ENCODE measurements at regions not wholly inside any gene's neighbourhood (a gene's known extent, or its start where the extent isn't known, plus 50 kb on each side); places are given as distances from the start of the nearest gene placed in this dataset.

DNA sequence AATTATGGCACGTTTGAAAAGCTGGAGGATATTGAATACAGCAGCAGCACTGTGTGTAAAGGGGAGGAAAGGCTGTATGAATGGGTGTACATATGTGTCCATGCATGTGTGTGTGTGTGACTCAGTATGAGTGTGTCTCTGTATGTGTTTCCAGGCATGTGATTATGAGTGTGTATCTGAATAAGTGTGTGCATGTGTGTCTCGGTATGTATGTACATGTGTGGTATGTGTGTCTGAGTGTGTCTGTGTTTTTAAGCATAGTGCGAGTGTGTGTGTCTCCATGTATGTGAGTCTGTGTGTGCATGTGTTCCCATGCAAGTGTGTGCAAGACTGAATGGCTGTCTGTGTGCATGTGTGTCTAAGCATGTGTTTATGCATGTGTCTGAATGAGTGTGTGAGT lies 259.1 kb upstream of the XYLT1 start:
- intact Hi-C loops (cut with DNase I): no loop called here
- Histone ChIP-seq H3K4me3 (ENCODE audit: low read length) (no peak overlapping the region), H3K27ac (ENCODE audit: low read length) (no peak overlapping the region), H3K9me3 (ENCODE audit: control insufficient read depth, low read length) (no peaks in the 10 kb centered on the region), H3K27me3 (ENCODE audit: control insufficient read depth, insufficient read depth) (no peaks in the 10 kb centered on the region), H3K4me1 (ENCODE audit: control insufficient read depth, insufficient read depth, low read length) (no peaks in the 10 kb centered on the region)
- ATAC-seq (no peak), DNase-seq (no peak)
- 85% methylated on average over 3 of the region's 3 CpGs for WGBS

DNA sequence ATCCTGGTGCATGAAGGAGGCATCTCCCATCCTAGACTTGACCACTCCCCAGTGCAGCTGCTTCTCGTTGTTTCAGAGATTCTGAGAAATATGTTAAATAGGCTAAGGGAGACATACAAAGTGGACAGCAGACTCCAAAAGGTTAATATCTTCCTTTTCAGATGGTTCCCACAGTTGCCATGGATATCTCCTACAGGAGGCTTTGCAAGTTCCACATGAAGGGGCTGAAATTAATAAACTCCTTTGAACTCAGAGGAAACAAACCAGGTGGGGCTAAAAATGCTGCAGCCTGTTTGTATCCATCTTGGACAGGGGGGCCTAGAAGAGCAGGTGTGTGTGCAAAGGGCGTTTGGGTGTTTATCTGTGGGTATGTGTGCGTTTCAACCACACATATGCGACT lies 257.4 kb upstream of the XYLT1 start:
- no peaks in the 10 kb centered on the region for H3K27me3 ChIP-seq (ENCODE audit: control insufficient read depth, insufficient read depth)
- DNase-seq (no peak), ATAC-seq (no peak)
- H3K9me3 ChIP-seq (ENCODE audit: control insufficient read depth, low read length): no peaks in the 10 kb centered on the region
- no peak overlapping the region for H3K27ac ChIP-seq (ENCODE audit: low read length)
- H3K4me1 ChIP-seq (ENCODE audit: control insufficient read depth, insufficient read depth, low read length): no peaks in the 10 kb centered on the region
- no peak overlapping the region for H3K4me3 ChIP-seq (ENCODE audit: low read length)
- intact Hi-C loops (cut with DNase I): no loop called here
- WGBS: 71% methylated on average over 4 of the region's 4 CpGs

DNA sequence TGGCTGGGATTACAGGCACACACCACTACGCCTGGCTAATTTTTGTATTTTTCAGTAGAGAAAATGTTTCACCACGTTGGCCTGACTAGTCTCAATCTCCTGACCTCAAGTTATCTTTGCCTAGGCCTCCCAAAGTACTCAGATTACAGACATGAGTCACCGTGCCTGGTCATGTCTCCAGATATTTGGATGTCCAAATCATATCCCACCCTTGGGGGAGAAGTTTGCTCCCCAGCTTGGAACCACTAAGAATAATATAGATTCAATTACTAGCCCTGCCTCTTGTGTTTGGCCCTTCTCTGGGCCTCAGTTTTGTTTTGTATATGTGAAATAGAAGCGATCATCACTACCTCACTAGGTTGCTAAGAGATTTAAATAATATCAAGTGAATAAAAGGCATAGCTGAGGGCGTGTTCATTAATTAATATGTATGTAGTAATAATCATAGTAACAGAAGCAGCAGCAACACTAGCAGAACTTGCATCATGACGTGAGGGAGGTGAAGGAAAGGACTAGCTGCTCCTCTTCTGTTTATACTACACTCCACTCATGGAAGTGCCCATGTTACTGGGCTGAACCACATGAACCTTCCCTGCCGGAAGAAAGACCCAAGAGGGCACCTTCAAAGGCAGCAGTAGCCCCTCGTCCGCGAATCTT lies 253.6 kb upstream of the XYLT1 start:
- H3K4me3 ChIP-seq (ENCODE audit: low read length): no peak overlapping the region
- H3K4me1 ChIP-seq (ENCODE audit: control insufficient read depth, insufficient read depth, low read length): no peaks in the 10 kb centered on the region
- H3K9me3 ChIP-seq (ENCODE audit: control insufficient read depth, low read length): no peaks in the 10 kb centered on the region
- DNase-seq: no peak
- no peaks in the 10 kb centered on the region for H3K27me3 ChIP-seq (ENCODE audit: control insufficient read depth, insufficient read depth)
- intact Hi-C loops (cut with DNase I): no loop called here
- no peak for ATAC-seq
- 70% methylated on average over 10 of the region's 10 CpGs for WGBS
- no peak overlapping the region for H3K27ac ChIP-seq (ENCODE audit: low read length)

DNA sequence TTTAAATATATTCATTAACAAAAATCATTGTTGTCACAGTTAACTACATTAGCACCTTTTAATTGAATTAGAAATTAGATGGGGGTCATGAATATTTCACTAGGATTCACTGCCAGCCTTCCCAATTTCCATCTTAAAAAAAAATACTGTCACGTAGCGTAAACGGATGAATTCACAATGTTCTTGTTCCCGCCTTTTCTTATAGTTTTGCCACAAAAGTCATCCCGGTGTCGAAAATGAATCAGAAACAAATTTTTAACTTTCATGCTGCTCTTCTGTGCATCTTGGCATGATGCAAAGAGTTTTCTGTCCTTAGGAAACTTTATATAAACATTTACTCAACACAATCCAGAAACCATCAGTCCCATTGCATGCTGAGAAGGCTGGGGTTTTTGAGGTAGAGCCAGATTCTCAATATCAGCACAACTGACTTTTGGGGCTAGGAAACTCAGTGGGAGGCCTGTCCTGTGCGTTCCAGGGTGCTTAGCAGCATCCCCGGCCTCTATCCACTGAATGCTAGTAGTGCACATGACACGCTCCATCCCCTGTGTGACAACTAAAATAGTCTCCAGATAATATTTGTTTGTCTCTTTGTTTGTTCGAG lies 252.9 kb upstream of the XYLT1 start:
- DNase-seq (no peak), ATAC-seq (no peak)
- Histone ChIP-seq H3K27me3 (ENCODE audit: control insufficient read depth, insufficient read depth) (no peaks in the 10 kb centered on the region), H3K9me3 (ENCODE audit: control insufficient read depth, low read length) (no peaks in the 10 kb centered on the region), H3K4me1 (ENCODE audit: control insufficient read depth, insufficient read depth, low read length) (no peaks in the 10 kb centered on the region), H3K27ac (ENCODE audit: low read length) (no peak overlapping the region), H3K4me3 (ENCODE audit: low read length) (no peak overlapping the region)
- intact Hi-C loops (cut with DNase I): no loop called here
- 71% methylated on average over 10 of the region's 10 CpGs for WGBS

DNA sequence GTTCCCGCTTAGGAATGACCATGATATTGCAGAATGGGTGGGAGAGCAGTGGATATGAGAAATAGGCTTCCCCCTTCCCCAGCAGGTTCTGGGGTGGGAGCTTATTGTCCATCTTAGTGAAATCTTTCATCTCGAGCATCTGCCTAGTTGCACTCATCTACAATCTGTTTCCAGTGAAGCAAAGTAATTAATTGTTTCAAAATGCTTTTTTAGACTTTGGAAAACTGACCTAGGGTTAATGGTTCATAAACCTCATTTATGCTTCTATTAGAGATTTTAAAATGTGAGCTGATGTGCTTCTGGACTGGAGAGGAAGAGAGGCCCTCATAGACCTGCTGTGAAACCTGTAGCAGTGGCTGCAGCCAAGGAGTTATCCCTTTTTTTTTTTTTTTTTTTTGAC lies 247.7 kb upstream of the XYLT1 start:
- Histone ChIP-seq H3K4me1 (ENCODE audit: control insufficient read depth, insufficient read depth, low read length) (no peaks in the 10 kb centered on the region), H3K27me3 (ENCODE audit: control insufficient read depth, insufficient read depth) (no peaks in the 10 kb centered on the region), H3K9me3 (ENCODE audit: control insufficient read depth, low read length) (no peaks in the 10 kb centered on the region), H3K4me3 (ENCODE audit: low read length) (no peak overlapping the region), H3K27ac (ENCODE audit: low read length) (no peak overlapping the region)
- no peak for ATAC-seq
- WGBS: 77% methylated on average over 2 of the region's 2 CpGs
- DNase-seq: no peak
- intact Hi-C loops (cut with DNase I): no loop called here

DNA sequence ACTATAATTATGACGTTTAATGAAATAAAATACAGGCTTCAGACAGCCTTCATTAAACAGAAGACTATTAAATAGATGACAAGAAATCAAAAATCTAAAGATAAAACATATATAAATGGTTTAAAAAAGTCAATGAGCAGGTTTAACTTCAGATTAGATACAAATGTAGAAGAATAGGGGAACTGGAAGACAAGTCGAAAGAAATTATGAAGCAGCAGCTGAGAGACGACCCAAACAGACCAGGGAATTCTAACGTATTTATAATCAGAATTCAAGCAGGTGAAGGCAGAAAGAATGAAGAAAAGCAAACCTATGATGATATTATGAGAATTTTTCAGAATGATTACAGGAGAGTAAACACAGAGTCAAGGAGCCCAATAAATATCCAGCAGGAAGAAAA lies 235.1 kb upstream of the XYLT1 start:
- intact Hi-C loops (cut with DNase I): no loop called here
- Histone ChIP-seq H3K27ac (ENCODE audit: low read length) (no peak overlapping the region), H3K4me3 (ENCODE audit: low read length) (no peak overlapping the region), H3K9me3 (ENCODE audit: control insufficient read depth, low read length) (no peaks in the 10 kb centered on the region), H3K27me3 (ENCODE audit: control insufficient read depth, insufficient read depth) (no peaks in the 10 kb centered on the region), H3K4me1 (ENCODE audit: control insufficient read depth, insufficient read depth, low read length) (no peaks in the 10 kb centered on the region)
- ATAC-seq (no peak), DNase-seq (no peak)
- WGBS: 77% methylated on average over 4 of the region's 4 CpGs

DNA sequence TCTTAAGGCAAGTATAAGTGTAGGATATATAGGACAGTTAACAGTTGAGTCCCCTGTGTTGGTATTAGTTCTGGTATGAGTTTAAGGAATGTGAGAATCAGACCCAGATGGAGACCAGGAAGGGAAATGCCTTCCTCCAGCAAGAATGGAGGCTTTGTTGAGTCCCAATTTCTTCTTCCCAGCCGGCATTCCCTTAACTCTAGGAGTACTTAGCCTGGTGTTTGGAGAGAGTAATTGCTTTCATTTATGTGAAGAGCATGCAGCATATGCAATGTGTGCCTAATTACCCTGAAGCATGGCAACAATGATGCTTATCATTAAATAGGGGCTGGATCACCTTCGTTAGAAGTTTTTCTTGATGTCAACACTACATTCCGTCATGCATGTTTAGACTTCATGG lies 225.9 kb upstream of the XYLT1 start:
- Histone ChIP-seq H3K9me3 (ENCODE audit: control insufficient read depth, low read length) (peaks cover 2% of the 10 kb centered on the region), H3K27ac (ENCODE audit: low read length) (no peak overlapping the region), H3K4me3 (ENCODE audit: low read length) (no peak overlapping the region), H3K4me1 (ENCODE audit: control insufficient read depth, insufficient read depth, low read length) (no peaks in the 10 kb centered on the region), H3K27me3 (ENCODE audit: control insufficient read depth, insufficient read depth) (no peaks in the 10 kb centered on the region)
- WGBS: 74% methylated on average over 3 of the region's 3 CpGs
- ATAC-seq (no peak), DNase-seq (no peak)
- intact Hi-C loops (cut with DNase I): no loop called here

DNA sequence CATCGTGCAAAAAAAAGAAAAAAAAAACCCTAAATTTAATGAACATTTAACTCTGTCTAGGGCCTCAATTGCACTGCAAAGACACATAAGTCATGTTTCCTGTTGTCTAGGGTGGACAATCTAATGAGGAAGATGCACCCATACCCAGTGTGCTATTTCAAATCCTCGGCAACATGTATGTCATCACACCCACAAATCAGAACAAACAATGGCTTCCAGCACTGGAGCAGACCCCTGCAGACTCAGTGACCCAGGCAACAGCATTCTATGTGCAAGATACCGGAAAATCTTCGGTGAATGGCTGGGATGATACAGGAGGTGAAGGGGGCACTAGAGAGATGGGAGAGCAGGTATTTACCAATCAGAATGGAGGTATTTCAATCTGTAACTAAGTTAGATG lies 221.7 kb upstream of the XYLT1 start:
- no peaks in the 10 kb centered on the region for H3K27me3 ChIP-seq (ENCODE audit: control insufficient read depth, insufficient read depth)
- no peak overlapping the region for H3K27ac ChIP-seq (ENCODE audit: low read length)
- no peaks in the 10 kb centered on the region for H3K9me3 ChIP-seq (ENCODE audit: control insufficient read depth, low read length)
- intact Hi-C loops (cut with DNase I): no loop called here
- no peak overlapping the region for H3K4me3 ChIP-seq (ENCODE audit: low read length)
- 81% methylated on average over 4 of the region's 4 CpGs for WGBS
- ATAC-seq (no peak), DNase-seq (no peak)
- no peaks in the 10 kb centered on the region for H3K4me1 ChIP-seq (ENCODE audit: control insufficient read depth, insufficient read depth, low read length)

DNA sequence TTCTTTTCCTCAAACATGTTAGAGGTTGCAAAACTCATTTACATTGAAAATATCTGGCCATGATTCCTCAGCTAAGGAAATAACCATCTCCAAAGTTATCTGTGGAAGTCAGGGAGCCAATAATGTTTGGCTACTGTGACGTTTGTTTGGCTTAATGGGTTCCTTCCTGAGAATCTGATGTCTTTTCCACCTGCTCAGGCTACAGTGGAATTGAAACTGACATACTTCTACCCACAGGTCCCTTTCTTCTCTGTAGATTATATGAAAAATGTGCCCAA lies 221.1 kb upstream of the XYLT1 start:
- DNase-seq (no peak), ATAC-seq (no peak)
- no peak overlapping the region for H3K4me3 ChIP-seq (ENCODE audit: low read length)
- no peak overlapping the region for H3K27ac ChIP-seq (ENCODE audit: low read length)
- intact Hi-C loops (cut with DNase I): no loop called here
- no peaks in the 10 kb centered on the region for H3K9me3 ChIP-seq (ENCODE audit: control insufficient read depth, low read length)
- H3K4me1 ChIP-seq (ENCODE audit: control insufficient read depth, insufficient read depth, low read length): no peaks in the 10 kb centered on the region
- no peaks in the 10 kb centered on the region for H3K27me3 ChIP-seq (ENCODE audit: control insufficient read depth, insufficient read depth)
- WGBS: 19% methylated on average over 1 of the region's 1 CpG

DNA sequence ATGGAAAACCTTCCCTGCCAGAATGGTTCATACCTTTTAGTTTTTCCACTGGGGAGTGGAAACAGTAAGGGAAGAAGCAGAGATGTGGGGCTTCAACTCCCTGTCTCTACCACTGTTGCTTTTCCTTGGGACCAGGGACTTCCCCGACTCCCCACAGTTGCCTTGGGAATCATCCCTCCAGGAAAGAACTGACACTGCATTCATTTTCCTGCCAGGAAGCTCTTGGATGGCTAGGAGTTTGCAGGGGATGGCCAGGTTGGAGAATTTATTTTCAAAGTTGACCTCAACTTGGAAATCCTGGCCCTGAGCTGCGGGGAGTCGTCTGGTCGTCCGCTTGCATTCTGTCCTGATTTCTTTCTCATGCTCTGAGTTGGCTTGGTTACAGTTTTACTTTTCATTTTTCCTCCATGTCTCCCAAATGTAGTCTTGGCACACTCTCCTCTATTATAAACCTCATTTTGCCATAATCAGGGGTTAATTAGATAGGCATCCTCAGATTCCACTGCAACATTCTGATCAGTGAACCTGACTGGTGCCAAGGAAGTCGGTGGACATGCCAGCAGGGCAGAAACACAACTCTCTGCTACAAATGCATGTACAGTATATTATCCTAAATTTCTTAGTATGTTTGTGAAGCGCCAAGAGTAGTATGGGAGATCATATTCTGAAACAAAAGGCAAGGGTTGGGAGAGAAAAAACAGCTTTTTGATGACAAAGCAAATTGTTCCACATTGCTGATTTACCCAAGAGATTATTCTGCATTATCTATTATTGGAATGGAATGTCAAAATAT lies 220.5 kb upstream of the XYLT1 start:
- H3K27ac ChIP-seq (ENCODE audit: low read length): no peak overlapping the region
- intact Hi-C loops (cut with DNase I): no loop called here

DNA sequence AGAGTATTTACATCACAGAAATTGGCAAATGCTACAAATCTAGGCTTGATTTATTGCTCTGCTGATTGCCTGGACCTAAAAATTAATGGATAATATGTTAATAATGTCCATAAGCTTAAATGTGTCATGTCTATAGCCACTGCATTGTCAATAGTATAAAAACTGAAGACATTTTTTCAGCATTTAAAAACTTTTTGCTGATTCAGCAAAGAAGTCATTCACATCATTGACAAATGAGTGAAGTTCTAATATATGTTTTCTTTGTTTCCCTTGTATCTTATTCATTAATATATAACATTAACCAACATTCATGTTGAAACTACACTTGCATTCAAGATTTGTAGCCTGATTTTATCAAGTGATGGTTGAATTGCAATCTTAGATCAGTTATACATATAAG lies 214.7 kb upstream of the XYLT1 start:
- Histone ChIP-seq H3K9me3 (ENCODE audit: control insufficient read depth, low read length) (no peaks in the 10 kb centered on the region), H3K27ac (ENCODE audit: low read length) (no peak overlapping the region), H3K4me1 (ENCODE audit: control insufficient read depth, insufficient read depth, low read length) (no peaks in the 10 kb centered on the region), H3K27me3 (ENCODE audit: control insufficient read depth, insufficient read depth) (no peaks in the 10 kb centered on the region), H3K4me3 (ENCODE audit: low read length) (no peak overlapping the region)
- no peak for ATAC-seq
- no peak for DNase-seq
- intact Hi-C loops (cut with DNase I): no loop called here

More for the DNA sequence above, 220.5 kb upstream of the XYLT1 start:
- Histone ChIP-seq H3K4me3 (ENCODE audit: low read length) (no peak overlapping the region), H3K4me1 (ENCODE audit: control insufficient read depth, insufficient read depth, low read length) (no peaks in the 10 kb centered on the region), H3K9me3 (ENCODE audit: control insufficient read depth, low read length) (no peaks in the 10 kb centered on the region), H3K27me3 (ENCODE audit: control insufficient read depth, insufficient read depth) (no peaks in the 10 kb centered on the region)
- DNase-seq (no peak), ATAC-seq (no peak)
- 58% methylated on average over 7 of the region's 7 CpGs for WGBS
